ENCODE measurements at regions not wholly inside any gene's neighbourhood (a gene's known extent, or its start where the extent isn't known, plus 50 kb on each side); places are given as distances from the start of the nearest gene placed in this dataset.

GRCh38 chr6:16914184-16914583, 152.9 kb upstream of the ATXN1 start:
- TF ChIP-seq PKNOX1 (IDR thresholded peaks at IDR 0.05) (no peak), HDGF (IDR thresholded peaks at IDR 0.05; ENCODE audit: borderline replicate concordance) (no peak), TARDBP (IDR thresholded peaks at IDR 0.05) (no peak), ZNF384 (IDR thresholded peaks at IDR 0.05) (no peak), FOXM1 (IDR thresholded peaks at IDR 0.05; ENCODE audit: borderline replicate concordance) (no peak), FOXA1 (IDR thresholded peaks at IDR 0.05) (no peak), SP1 (IDR thresholded peaks at IDR 0.05) (no peak), ELF4 (IDR thresholded peaks at IDR 0.05) (no peak), SUZ12 (IDR thresholded peaks at IDR 0.05) (no peak), ARNT (IDR thresholded peaks at IDR 0.05) (no peak)

All from HEK293T (cell line).